ENCODE measurements at regions not wholly inside any gene's neighbourhood (a gene's known extent, or its start where the extent isn't known, plus 50 kb on each side); places are given as distances from the start of the nearest gene placed in this dataset.

- TF ChIP-seq CTCF (IDR thresholded peaks at IDR 0.05): no peak
- no peak for TF ChIP-seq POLR2A (IDR thresholded peaks at IDR 0.05)
- TF ChIP-seq POLR2AphosphoS5 (IDR thresholded peaks at IDR 0.05): no peak
Observed at GRCh38 chr2:138239902-138240491, 261.6 kb upstream of the SPOPL start.
